ENCODE measurements at regions not wholly inside any gene's neighbourhood (a gene's known extent, or its start where the extent isn't known, plus 50 kb on each side); places are given as distances from the start of the nearest gene placed in this dataset.

GRCh38 chr9:113741886-113742854, 133.9 kb upstream of the ZNF618 start:
- H3K9me3 Mint-ChIP-seq = no peaks in the 10 kb centered on the region
- H3K36me3 Mint-ChIP-seq (ENCODE audit: low read depth) = no peaks in the 10 kb centered on the region
- no peak for DNase-seq (ENCODE audit: low spot score)
- H3K27me3 Mint-ChIP-seq (ENCODE audit: insufficient read depth) = peaks cover 3% of the 10 kb centered on the region
- no peak overlapping the region for H3K27ac Mint-ChIP-seq
- intact Hi-C loops (cut with micrococcal nuclease) = no loop called here
- H3K4me3 Mint-ChIP-seq = no peak overlapping the region
- no peaks in the 10 kb centered on the region for H3K4me1 Mint-ChIP-seq (ENCODE audit: low read depth)

GRCh38 chr9:113742878-113743277, 133.2 kb upstream of the ZNF618 start:
- peaks cover 4% of the 10 kb centered on the region for H3K27me3 Mint-ChIP-seq (ENCODE audit: insufficient read depth)
- H3K27ac Mint-ChIP-seq = no peak overlapping the region
- no peak for DNase-seq (ENCODE audit: low spot score)
- no peaks in the 10 kb centered on the region for H3K4me1 Mint-ChIP-seq (ENCODE audit: low read depth)
- intact Hi-C loops (cut with micrococcal nuclease) = no loop called here
- H3K4me3 Mint-ChIP-seq = no peak overlapping the region
- H3K36me3 Mint-ChIP-seq (ENCODE audit: low read depth) = no peaks in the 10 kb centered on the region
- H3K9me3 Mint-ChIP-seq = peaks cover 6% of the 10 kb centered on the region

GRCh38 chr9:113746486-113746885, 129.6 kb upstream of the ZNF618 start:
- no peak overlapping the region for H3K27ac Mint-ChIP-seq
- H3K4me1 Mint-ChIP-seq (ENCODE audit: low read depth) = no peaks in the 10 kb centered on the region

GRCh38 chr9:113748135-113748534, 128.0 kb upstream of the ZNF618 start:
- H3K36me3 Mint-ChIP-seq (ENCODE audit: low read depth) = no peaks in the 10 kb centered on the region
- H3K27ac Mint-ChIP-seq = no peak overlapping the region
- DNase-seq (ENCODE audit: low spot score) = no peak
- H3K4me1 Mint-ChIP-seq (ENCODE audit: low read depth) = no peaks in the 10 kb centered on the region
- intact Hi-C loops (cut with micrococcal nuclease) = no loop called here
- no peak overlapping the region for H3K4me3 Mint-ChIP-seq
- H3K9me3 Mint-ChIP-seq = peaks cover 7% of the 10 kb centered on the region
- peaks cover 16% of the 10 kb centered on the region for H3K27me3 Mint-ChIP-seq (ENCODE audit: insufficient read depth)

More at GRCh38 chr9:113746486-113746885, 129.6 kb upstream of the ZNF618 start:
- no peak for DNase-seq (ENCODE audit: low spot score)
- peaks cover 7% of the 10 kb centered on the region for H3K9me3 Mint-ChIP-seq
- no peak overlapping the region for H3K4me3 Mint-ChIP-seq
- no peaks in the 10 kb centered on the region for H3K36me3 Mint-ChIP-seq (ENCODE audit: low read depth)
- intact Hi-C loops (cut with micrococcal nuclease) = no loop called here
- peaks cover 11% of the 10 kb centered on the region for H3K27me3 Mint-ChIP-seq (ENCODE audit: insufficient read depth)

GRCh38 chr9:113753398-113754119, 122.5 kb upstream of the ZNF618 start:
- DNase-seq (ENCODE audit: low spot score) = no peak
- H3K4me1 Mint-ChIP-seq (ENCODE audit: low read depth) = no peaks in the 10 kb centered on the region
- H3K36me3 Mint-ChIP-seq (ENCODE audit: low read depth) = no peaks in the 10 kb centered on the region
- intact Hi-C loops (cut with micrococcal nuclease) = no loop called here
- H3K9me3 Mint-ChIP-seq = no peaks in the 10 kb centered on the region
- H3K27ac Mint-ChIP-seq = no peak overlapping the region
- no peak overlapping the region for H3K4me3 Mint-ChIP-seq
- peaks cover 16% of the 10 kb centered on the region for H3K27me3 Mint-ChIP-seq (ENCODE audit: insufficient read depth)

GRCh38 chr9:113754739-113755138, 121.4 kb upstream of the ZNF618 start:
- Mint-ChIP-seq H3K36me3 (ENCODE audit: low read depth) (no peaks in the 10 kb centered on the region), H3K27me3 (ENCODE audit: insufficient read depth) (peaks cover 18% of the 10 kb centered on the region), H3K9me3 (peaks cover 8% of the 10 kb centered on the region), H3K4me3 (no peak overlapping the region), H3K4me1 (ENCODE audit: low read depth) (no peaks in the 10 kb centered on the region), H3K27ac (no peak overlapping the region)
- no peak for DNase-seq (ENCODE audit: low spot score)
- intact Hi-C loops (cut with micrococcal nuclease) = no loop called here

GRCh38 chr9:113755433-113755832, 120.7 kb upstream of the ZNF618 start:
- Mint-ChIP-seq H3K27me3 (ENCODE audit: insufficient read depth) (peaks cover 16% of the 10 kb centered on the region), H3K36me3 (ENCODE audit: low read depth) (no peaks in the 10 kb centered on the region), H3K4me1 (ENCODE audit: low read depth) (no peaks in the 10 kb centered on the region), H3K27ac (no peak overlapping the region), H3K4me3 (no peak overlapping the region), H3K9me3 (peaks cover 8% of the 10 kb centered on the region)
- DNase-seq (ENCODE audit: low spot score) = no peak
- intact Hi-C loops (cut with micrococcal nuclease) = no loop called here

- peaks cover 8% of the 10 kb centered on the region for H3K9me3 Mint-ChIP-seq
- no peak overlapping the region for H3K4me3 Mint-ChIP-seq
- H3K27ac Mint-ChIP-seq = no peak overlapping the region
Observed at GRCh38 chr9:113756476-113757192, 119.5 kb upstream of the ZNF618 start.

GRCh38 chr9:113763429-113763828, 112.7 kb upstream of the ZNF618 start:
- H3K4me1 Mint-ChIP-seq (ENCODE audit: low read depth) = no peaks in the 10 kb centered on the region
- H3K27ac Mint-ChIP-seq = no peak overlapping the region
- H3K4me3 Mint-ChIP-seq = no peak overlapping the region
- intact Hi-C loops (cut with micrococcal nuclease) = no loop called here
- DNase-seq (ENCODE audit: low spot score) = no peak
- no peaks in the 10 kb centered on the region for H3K36me3 Mint-ChIP-seq (ENCODE audit: low read depth)
- H3K9me3 Mint-ChIP-seq = peaks cover 8% of the 10 kb centered on the region
- H3K27me3 Mint-ChIP-seq (ENCODE audit: insufficient read depth) = peaks cover 12% of the 10 kb centered on the region

More at GRCh38 chr9:113756476-113757192, 119.5 kb upstream of the ZNF618 start:
- H3K4me1 Mint-ChIP-seq (ENCODE audit: low read depth) = no peaks in the 10 kb centered on the region
- DNase-seq (ENCODE audit: low spot score) = no peak
- intact Hi-C loops (cut with micrococcal nuclease) = no loop called here
- no peaks in the 10 kb centered on the region for H3K36me3 Mint-ChIP-seq (ENCODE audit: low read depth)
- H3K27me3 Mint-ChIP-seq (ENCODE audit: insufficient read depth) = peaks cover 13% of the 10 kb centered on the region

GRCh38 chr9:113764572-113764971, 111.5 kb upstream of the ZNF618 start:
- H3K36me3 Mint-ChIP-seq (ENCODE audit: low read depth) = no peaks in the 10 kb centered on the region
- no peaks in the 10 kb centered on the region for H3K4me1 Mint-ChIP-seq (ENCODE audit: low read depth)
- no peak overlapping the region for H3K4me3 Mint-ChIP-seq
- H3K9me3 Mint-ChIP-seq = peaks cover under 1% of the 10 kb centered on the region
- no peak overlapping the region for H3K27ac Mint-ChIP-seq
- intact Hi-C loops (cut with micrococcal nuclease) = no loop called here
- peaks cover 10% of the 10 kb centered on the region for H3K27me3 Mint-ChIP-seq (ENCODE audit: insufficient read depth)
- DNase-seq (ENCODE audit: low spot score) = no peak

GRCh38 chr9:113769412-113769811, 106.7 kb upstream of the ZNF618 start:
- Mint-ChIP-seq H3K36me3 (ENCODE audit: low read depth) (no peaks in the 10 kb centered on the region), H3K9me3 (no peaks in the 10 kb centered on the region), H3K4me3 (no peak overlapping the region), H3K4me1 (ENCODE audit: low read depth) (no peaks in the 10 kb centered on the region), H3K27me3 (ENCODE audit: insufficient read depth) (peaks cover 3% of the 10 kb centered on the region), H3K27ac (no peak overlapping the region)
- intact Hi-C loops (cut with micrococcal nuclease) = no loop called here
- no peak for DNase-seq (ENCODE audit: low spot score)

- intact Hi-C loops (cut with micrococcal nuclease) = no loop called here
- Mint-ChIP-seq H3K36me3 (ENCODE audit: low read depth) (no peaks in the 10 kb centered on the region), H3K27me3 (ENCODE audit: insufficient read depth) (no peaks in the 10 kb centered on the region), H3K9me3 (no peaks in the 10 kb centered on the region), H3K4me3 (no peak overlapping the region), H3K4me1 (ENCODE audit: low read depth) (no peaks in the 10 kb centered on the region), H3K27ac (no peak overlapping the region)
- DNase-seq (ENCODE audit: low spot score) = no peak
Observed at GRCh38 chr9:113770396-113770795, 105.7 kb upstream of the ZNF618 start.

GRCh38 chr9:113771199-113771598, 104.9 kb upstream of the ZNF618 start:
- Mint-ChIP-seq H3K4me3 (no peak overlapping the region), H3K9me3 (no peaks in the 10 kb centered on the region), H3K27ac (no peak overlapping the region), H3K27me3 (ENCODE audit: insufficient read depth) (no peaks in the 10 kb centered on the region), H3K4me1 (ENCODE audit: low read depth) (no peaks in the 10 kb centered on the region), H3K36me3 (ENCODE audit: low read depth) (no peaks in the 10 kb centered on the region)
- no peak for DNase-seq (ENCODE audit: low spot score)
- intact Hi-C loops (cut with micrococcal nuclease) = no loop called here

Measured in activated T-helper 1 cell treated with anti-CD3 and anti-CD28 coated beads, Interleukin-12 subunit alpha, Interleukin-12 subunit beta, Interleukin-2, Interleukin-4 antibody, amounts not matched to agents 30 ng/mL and 10 ng/mL and 1 ng/mL, durations not matched to agents 14 hours and 24 hours and 36 hours (primary cell).